ENCODE measurements at regions not wholly inside any gene's neighbourhood (a gene's known extent, or its start where the extent isn't known, plus 50 kb on each side); places are given as distances from the start of the nearest gene placed in this dataset.

DNA sequence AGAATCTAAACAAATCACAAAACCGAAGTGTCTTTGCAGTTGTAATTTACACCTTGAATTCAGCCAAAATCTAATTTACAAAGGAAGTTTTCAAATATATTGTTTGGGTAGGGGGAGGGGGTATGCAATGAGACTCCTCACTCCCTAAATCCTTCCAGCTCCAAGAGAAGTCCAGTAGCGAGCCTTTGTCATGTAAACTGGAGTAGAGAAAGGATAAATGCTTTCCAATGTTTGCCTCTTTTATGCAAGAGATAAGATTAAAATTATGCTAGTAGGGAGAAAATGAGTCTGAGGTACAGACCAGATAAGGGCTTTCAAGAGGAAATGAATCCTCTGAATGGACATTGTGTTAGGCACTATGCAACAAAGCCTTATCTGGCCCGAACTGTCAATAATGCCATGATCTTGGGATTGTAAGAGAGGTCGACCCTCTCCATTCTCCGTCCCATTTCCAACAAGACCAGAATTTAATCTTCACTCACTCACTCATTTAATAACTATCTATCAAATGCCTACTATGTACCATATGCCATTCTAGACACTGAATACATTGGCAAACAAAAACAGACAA lies 199.2 kb downstream of the LACC1 start:
- DNase-seq (ENCODE audit: low spot score) (no peak), ATAC-seq (no peak)
- intact Hi-C loops (cut with DNase I): no loop called here

DNA sequence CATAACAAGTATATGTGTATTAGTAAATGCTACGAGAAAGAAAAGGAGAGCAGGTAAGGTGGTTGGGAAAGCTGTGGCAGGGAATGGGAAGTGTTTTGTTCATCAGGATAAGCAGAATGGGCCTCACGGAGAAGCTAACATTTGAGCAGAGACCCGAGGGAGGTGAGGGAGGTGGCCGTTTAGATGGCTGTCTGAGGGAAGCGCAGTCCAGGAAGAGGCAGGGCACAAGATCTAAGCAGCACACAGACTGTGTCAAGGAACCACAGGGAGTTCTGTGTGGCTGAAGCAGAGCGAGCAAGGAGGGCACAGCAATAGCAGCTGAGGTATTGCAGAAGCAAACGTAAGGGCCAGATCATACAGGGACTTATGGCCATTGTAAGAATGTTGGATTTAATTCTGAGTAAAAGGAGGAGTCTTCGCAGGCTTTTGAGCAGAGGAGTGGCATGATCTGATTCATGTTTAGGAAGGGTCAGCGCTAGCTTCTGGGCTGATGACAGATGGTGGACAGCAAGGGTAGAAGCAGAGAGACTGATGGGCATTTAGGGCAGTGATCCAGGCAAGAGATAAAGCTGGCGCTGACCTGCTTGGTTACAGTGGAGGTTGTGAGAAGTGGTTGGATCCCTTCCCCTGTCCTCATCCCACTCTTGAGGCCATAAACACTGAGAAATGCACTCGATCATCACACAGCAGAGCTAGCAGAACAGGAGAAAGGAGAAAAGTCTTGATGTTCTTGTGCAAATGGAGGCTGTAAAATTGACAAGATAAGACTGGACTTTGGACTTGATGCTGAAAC lies 199.9 kb downstream of the LACC1 start:
- DNase-seq (ENCODE audit: low spot score) (no peak), ATAC-seq (no peak)
- intact Hi-C loops (cut with DNase I): no loop called here

DNA sequence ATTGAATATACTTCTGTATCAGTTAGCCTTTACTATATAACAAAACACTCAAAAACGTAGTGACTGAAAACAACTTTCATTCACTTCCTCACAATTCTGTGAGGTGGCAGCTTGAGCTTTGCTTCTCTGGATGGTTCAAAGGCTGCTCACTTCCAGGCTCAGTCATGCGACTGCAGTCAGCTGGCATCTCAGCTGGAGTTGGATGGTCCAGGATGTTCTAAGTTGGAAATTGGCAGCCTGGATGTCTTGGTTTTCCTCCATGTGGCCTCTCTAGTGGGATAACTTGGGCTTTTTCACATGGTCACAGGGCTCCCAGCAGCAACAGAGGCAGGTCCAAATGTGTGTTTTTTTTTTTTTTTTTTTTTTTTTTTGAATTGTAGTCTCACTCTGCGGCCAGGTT lies 204.4 kb downstream of the LACC1 start:
- intact Hi-C loops (cut with DNase I): no loop called here
- ATAC-seq: no peak

DNA sequence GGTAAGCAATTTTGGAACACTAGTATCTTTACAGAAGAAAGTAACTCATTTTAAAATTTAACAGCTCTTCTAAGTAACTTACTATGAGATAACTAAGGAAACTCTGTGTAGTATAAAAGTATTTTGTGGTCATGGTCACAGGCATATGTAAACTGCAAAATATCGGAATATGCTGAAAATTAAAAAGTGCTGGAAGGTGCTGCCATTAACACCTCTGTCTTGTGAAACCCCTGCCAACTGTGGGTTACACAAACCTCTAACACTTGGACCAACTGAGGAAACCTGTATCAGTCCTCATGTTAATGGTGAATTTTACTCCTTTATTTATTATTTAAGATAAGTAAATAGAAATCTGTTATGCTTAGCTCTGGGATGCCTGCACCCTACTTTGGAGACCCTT lies 206.7 kb downstream of the LACC1 start:
- DNase-seq (ENCODE audit: low spot score) (no peak), ATAC-seq (no peak)

More for the DNA sequence above, 204.4 kb downstream of the LACC1 start:
- no peak for DNase-seq (ENCODE audit: low spot score)

DNA sequence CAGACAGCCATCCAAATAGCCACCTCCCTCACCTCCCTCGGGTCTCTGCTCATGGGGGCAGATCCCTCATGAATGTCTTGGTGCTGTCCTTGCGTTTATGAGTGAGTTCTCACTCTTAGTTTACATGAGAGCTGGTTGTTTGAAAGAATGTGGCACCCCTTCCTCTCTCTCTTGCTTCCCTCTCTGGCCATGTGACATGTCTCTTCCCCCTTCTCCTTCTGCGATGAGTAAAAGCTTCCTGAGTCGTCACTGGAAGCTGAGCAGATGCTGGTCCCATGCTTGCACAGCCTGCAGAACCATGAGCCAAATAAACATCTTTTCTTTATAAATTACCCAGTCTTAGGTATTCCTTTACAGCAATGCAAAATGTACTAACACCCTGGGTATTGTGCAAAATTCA lies 208.7 kb downstream of the LACC1 start:
- no peak for ATAC-seq
- intact Hi-C loops (cut with DNase I): no loop called here
- DNase-seq (ENCODE audit: low spot score): no peak

More for the DNA sequence above, 206.7 kb downstream of the LACC1 start:
- intact Hi-C loops (cut with DNase I): no loop called here

DNA sequence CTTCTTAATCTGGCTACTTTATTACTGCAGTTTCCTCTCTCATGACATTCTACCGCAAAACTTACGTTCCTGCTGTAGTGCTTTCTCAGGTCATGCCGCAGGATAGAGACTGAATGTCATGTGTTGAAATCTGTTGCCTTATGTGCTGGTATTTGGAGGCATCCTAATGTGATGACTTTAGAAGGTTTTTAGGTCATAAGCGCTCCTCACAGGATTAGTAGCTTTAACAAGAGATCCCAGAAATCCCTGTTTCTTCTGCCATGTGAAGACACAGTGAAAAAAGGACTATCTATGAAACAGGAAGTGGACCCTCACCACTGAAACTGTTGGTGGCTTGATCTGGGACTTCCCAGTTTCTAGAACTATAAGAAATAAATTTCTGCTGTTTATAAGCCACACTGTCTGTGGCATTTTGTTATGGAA lies 209.3 kb downstream of the LACC1 start:
- intact Hi-C loops (cut with DNase I): no loop called here
- ATAC-seq (no peak), DNase-seq (ENCODE audit: low spot score) (no peak)

DNA sequence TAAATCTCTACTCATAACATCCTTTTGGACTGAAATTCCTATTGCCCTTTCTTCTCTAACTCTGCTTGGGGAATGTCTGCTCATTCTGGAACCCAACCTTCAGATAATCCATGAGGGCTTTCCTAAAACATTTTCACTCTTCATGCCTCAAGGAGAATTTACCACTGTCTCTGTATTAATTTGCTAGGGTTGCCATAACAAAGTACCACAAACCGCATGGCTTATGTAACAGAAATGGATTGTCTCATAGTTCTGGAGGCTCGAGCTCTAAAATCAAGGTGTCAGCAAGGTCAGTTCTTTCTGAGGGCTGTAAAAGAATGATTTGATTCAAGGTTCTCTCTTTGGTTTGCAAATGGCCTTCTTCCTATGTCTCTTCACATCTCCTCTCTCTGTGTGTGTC lies 209.7 kb downstream of the LACC1 start:
- ATAC-seq (no peak), DNase-seq (ENCODE audit: low spot score) (no peak)
- intact Hi-C loops (cut with DNase I): no loop called here

DNA sequence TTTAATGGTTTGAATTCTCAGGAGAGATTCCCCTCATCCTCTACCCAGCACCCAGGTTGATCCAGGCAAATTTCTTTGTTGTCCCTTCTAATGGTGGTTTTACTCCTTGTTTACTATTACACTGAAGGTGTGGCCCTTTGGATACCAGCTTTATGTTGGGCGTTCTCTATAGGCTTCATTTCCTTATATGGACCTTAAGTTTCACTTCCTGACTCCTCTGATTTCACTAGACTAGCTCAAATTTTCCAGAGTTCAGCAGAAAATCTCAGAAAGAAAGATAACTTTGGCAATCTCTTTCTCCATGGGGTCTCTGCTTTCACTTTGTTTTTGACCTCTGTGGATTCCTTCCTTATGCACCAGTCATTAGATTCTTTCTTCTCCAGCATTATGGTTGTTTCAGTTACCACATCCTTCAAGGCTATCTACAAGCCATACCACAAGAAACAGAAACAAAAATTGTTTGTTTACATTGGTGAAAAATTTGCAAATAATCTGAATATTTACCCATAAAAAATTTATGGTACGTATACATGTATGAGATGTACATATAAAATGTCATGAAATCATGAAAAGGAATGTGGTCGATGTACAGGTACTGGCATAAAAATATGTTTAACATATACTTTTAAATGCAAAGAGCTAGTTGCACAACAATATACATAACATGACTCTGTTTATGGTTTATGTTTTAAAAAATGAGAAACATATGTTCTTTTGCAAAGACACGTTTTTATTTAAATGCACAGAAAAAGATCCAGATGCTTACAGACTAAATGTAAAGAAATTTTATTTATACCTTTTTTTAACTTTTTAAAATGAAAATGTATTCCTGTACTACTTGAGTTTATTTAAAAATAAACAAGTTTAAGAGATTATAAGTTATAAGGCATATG lies 212.6 kb downstream of the LACC1 start:
- intact Hi-C loops (cut with DNase I): no loop called here
- ATAC-seq: no peak
- DNase-seq (ENCODE audit: low spot score): no peak

DNA sequence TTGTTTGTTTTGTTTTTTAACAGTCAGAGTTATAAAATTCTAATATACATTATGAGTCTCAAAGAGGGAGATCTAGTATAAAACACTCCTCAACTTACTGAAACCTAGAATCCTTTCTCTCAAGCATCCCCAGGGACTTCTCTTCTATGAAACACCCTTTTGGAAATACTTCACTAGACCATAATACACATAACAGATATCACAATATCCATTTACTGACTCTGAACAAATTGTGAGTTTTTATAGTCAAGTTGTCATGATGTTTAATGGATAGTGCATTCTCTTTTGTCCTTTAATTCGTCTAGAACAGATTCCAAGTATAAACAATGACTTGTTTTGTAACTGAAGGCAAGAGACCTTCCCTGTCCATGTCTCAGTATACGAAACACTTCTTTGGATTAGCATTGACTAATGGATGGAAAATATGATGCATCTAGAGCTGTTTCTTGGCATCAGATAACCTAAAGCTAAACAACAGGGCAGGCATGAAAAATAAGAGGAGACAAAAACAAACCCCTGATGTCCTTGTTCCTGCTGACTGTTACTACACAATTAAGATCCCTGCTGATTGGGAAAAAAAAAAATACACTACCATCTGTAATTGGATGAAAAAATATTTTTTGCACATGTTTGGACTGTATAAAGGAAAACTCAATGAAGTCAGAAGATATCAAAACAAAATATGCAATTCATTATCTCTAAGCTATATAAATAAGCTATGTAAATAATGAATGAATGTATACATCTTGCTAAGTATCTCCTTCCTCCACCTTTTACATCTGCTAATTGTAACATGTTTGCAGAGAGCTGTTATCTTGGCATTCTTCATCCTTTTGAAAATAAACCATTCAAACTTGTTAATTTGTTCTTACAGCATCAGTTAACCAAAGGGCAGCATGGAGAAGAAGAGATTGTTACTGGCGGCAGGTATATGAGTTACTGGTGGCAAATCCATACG lies 214.2 kb downstream of the LACC1 start:
- intact Hi-C loops (cut with DNase I): no loop called here
- DNase-seq (ENCODE audit: low spot score) (no peak), ATAC-seq (no peak)

DNA sequence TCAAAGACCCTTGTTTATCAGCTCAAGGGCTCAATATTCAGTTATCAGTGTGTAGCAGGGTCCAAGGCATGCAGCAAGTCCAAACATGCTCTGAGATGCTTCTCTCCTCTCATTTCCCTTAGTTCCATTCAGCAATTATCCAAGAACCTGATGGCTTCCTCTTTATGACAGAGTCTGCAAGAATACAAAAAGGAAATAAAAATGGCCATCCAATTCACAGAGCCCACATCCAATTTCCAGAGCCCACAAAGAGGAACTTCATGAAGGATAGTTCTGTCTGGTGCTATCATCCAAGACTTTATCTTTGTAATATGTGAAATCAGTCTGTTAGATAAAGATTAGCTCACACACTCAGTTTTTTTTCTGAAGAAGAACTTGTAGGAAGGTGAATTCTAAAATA lies 217.2 kb downstream of the LACC1 start:
- DNase-seq (ENCODE audit: low spot score) (no peak), ATAC-seq (no peak)
- intact Hi-C loops (cut with DNase I): no loop called here

DNA sequence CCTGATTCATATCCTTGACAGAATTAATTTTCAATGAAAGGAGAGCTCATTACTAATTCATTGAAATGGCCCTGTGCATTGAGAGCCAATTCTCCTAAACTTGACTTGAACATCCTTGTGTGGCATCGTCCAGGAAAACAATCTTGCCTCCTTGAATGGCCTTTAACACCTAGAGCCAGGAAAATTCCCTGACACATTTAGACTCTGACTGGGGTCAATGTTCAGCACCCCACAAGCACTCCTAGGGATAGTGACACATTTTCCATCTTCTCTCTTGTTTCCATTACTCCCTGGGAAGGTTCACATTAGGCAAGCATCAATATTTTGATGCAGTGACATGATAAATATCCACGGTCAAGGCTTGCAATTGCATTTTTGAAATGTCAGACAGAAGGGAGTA lies 218.9 kb downstream of the LACC1 start:
- DNase-seq (ENCODE audit: low spot score) (no peak), ATAC-seq (no peak)
- intact Hi-C loops (cut with DNase I): no loop called here

DNA sequence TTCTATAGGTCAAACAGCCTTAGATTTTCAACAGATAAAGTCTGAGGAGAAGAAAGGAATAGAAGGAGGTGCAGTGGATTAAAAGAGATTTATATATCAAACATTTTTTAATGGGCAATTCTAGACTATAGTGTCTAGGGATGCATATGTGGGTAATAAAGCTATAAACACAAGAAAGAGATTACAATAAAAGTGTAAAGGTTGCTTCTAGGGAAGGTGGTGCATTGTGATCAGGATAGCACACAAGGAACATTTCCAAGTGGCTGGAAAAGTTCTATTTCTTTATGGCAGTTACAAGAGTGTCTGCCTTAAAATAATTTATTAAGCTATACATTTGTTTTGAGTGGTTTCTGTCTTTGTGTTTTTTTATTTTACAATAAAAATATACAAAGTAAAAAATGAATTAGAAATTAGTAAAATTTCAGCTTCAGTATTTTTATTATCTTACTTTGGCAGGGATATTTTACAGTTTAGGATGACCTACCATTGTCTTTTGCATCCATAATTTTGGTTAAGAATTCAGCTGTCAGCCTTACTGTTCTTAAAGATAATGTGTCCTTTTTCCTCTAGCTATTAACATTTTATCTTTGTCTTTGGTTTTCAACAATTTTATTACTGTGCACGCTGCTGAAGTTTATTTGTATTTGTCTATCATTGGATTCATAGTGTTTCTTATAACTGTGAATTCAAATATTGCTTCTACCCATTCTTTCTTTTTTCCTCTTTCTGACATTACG lies 221.8 kb downstream of the LACC1 start:
- no peak for DNase-seq (ENCODE audit: low spot score)
- intact Hi-C loops (cut with DNase I): no loop called here
- no peak for ATAC-seq

DNA sequence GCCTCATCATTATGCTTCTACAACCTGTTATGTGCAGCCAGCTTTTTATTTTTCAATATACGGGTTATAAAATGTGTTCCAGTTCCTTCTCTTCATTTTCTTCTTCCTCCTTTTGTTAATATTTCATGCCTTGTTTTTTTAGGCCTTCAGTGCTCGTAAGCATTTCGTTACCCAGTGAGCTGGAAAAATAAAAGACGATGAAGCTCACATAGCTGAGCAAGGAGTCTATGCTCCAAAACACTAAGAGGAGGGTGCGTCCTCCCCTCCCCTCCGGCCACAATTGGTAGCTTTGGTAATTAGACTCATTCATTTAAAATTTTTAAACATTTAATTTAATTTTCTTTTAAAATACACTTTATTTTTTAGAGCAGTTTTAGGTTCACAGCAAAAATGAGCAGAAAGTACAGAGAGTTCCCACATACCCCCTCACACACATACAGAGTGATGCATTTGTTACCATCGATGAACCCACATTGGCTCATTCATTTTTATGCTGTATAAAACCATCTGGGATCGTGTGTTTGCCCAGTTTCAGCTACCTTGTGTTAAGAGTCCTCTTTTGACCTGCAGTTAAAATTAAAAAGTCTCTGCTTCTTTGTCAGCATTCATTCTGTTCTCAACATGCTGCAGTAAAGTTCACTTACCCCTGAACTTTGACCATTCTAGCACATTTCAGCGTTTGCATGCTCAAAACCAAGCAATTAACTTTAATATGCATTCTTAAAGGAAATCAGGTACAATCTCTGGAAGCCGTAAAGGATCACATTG lies 223.9 kb downstream of the LACC1 start:
- intact Hi-C loops (cut with DNase I): no loop called here
- DNase-seq (ENCODE audit: low spot score) (no peak), ATAC-seq (no peak)

DNA sequence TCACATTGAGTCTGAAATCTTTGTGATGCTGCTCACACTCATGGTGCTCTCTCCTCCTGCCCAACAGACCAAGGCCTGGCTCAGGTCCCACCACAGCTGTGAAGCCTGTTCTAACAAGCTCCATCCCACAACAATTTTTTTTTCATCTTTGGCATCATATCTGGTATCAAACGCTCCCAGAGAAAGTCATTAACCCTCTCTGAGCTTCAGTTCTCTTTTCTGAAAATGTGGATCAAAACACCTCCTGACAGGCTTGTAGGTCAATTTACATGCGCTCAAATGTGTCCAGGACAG lies 224.4 kb downstream of the LACC1 start:
- intact Hi-C loops (cut with DNase I): no loop called here
- ATAC-seq (peak; percentile 65), DNase-seq (ENCODE audit: low spot score) (no peak)

DNA sequence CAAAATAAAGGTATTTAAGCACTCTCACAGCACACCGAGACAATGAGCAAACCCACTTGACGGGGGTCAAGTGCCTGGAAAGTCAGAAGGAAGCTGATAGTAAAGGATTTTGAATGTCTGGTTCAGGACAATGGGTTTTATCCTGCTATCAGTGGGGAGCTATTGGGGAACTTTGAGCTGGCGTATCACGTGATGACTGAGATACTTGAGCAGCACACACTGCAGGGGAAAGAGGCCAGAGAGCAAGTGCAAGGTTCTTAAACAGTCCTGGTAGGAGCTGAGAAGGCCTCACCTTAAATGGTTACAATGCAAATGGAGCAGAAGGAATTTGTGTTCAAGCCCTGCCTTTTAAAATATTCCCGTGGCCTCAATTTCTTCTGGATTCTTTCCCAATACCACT lies 225.3 kb downstream of the LACC1 start:
- no peak for ATAC-seq
- intact Hi-C loops (cut with DNase I): no loop called here
- DNase-seq (ENCODE audit: low spot score): no peak

DNA sequence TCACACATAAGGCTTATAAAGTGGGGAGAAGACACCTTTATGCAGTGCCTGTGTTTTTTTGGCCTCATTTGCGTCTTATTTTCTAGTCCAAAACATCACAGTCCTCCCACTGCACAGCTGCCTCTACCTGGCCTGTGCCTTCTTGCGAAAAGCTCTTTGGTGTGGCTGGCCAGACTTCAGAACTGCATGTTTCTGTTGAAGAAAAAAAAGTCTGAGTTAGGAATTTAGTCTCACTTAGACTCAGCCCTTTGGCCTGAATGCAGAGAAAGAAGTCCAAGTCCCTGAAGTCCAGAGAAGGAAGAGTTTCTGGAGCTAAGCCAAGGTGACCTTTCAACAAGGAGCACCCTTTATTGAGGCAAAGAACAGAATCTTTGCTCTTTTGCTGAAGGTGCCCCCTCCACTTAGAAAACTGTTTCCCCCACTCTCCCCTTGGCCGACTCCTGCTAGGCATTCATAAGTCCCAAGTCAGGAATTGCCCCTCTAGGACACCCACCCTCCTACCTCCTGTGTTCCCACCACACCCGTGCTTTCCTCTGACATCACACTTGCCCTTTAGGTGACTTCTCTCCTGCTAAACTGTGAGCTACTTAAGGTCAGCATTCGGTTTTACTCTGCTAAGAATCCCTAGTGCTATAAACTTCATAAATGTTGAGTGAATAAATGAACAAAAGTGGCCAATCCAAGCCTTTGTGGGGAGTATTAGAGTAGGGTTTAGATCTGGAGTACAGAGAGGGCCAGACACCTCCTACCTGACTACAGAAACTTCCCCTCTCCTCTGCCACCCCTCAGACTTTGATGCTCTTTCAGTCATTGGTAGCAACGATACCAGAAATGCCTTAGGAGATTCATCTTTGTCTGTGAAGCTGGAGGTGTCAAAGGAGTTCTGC lies 226.8 kb downstream of the LACC1 start:
- intact Hi-C loops (cut with DNase I): no loop called here
- DNase-seq (ENCODE audit: low spot score) (no peak), ATAC-seq (peak; percentile 92)
